GM23248 (cell line): ENCODE measurements at regions not wholly inside any gene's neighbourhood (a gene's known extent, or its start where the extent isn't known, plus 50 kb on each side); places are given as distances from the start of the nearest gene placed in this dataset.
"Not testable (repeated sequence)": the region's sequence is repeated elsewhere in the genome, so short reads cannot be mapped to it uniquely, and the experiment has no call there.

Experiments
- DNase-seq: peaks from one replicate; pipeline ENCODE4 v3.0.0-alpha.2; 2015
- H2AFZ ChIP-seq: fragments of 200-600 bp; sonication (generic); 2 replicates; pipeline ENCODE4 v1.6.1; 2016; ENCODE audit warnings: antibody characterized with exemption
- H3F3A ChIP-seq: fragments of 200-600 bp; sonication (generic); 2 replicates; pipeline ENCODE4 v1.6.1; 2016; ENCODE audit warnings: mild to moderate bottlenecking, antibody characterized with exemption, mixed run types; ENCODE audit not compliant: insufficient read depth
- H3K27ac ChIP-seq: fragments of 200-600 bp; sonication (generic); 2 replicates; pipeline ENCODE4 v1.5.1; 2016; ENCODE audit warnings: mild to moderate bottlenecking
- H3K27me3 ChIP-seq: fragments of 200-600 bp; sonication (generic); replicated peaks from 2 replicates; pipeline ENCODE4 v1.6.1; 2016; ENCODE audit warnings: mild to moderate bottlenecking; ENCODE audit not compliant: insufficient read depth
- H3K36me3 ChIP-seq: fragments of 200-600 bp; sonication (generic); 2 replicates; pipeline ENCODE4 v1.6.1; 2016; ENCODE audit warnings: low read depth, mild to moderate bottlenecking
- H3K4me1 ChIP-seq: fragments of 200-600 bp; sonication (generic); 2 replicates; pipeline ENCODE4 v1.6.1; 2016; ENCODE audit warnings: mild to moderate bottlenecking; ENCODE audit not compliant: insufficient read depth
- H3K4me2 ChIP-seq: fragments of 200-600 bp; sonication (generic); one replicate; pipeline ENCODE4 v1.6.1; 2016; ENCODE audit warnings: mild to moderate bottlenecking; ENCODE audit not compliant: unreplicated experiment
- H3K4me3 ChIP-seq: fragments of 200-600 bp; sonication (generic); 2 replicates; pipeline ENCODE4 v1.5.1; 2016; ENCODE audit warnings: mild to moderate bottlenecking
- H3K79me2 ChIP-seq: fragments of 200-600 bp; sonication (generic); 2 replicates; pipeline ENCODE4 v1.6.1; 2016; ENCODE audit warnings: mild to moderate bottlenecking; ENCODE audit not compliant: insufficient read depth
- H3K9ac ChIP-seq: fragments of 200-600 bp; sonication (generic); 2 replicates; pipeline ENCODE4 v1.6.1; 2016; ENCODE audit warnings: mild to moderate bottlenecking
- H3K9me2 ChIP-seq: fragments of 200-600 bp; sonication (generic); 2 replicates; pipeline ENCODE4 v1.6.1; 2016; ENCODE audit warnings: mixed run types, mild to moderate bottlenecking, moderate library complexity; ENCODE audit not compliant: insufficient read depth
- H3K9me3 ChIP-seq: fragments of 200-600 bp; sonication (generic); one replicate; pipeline ENCODE4 v1.6.1; 2017; ENCODE audit warnings: low read depth
- H4K20me1 ChIP-seq: fragments of 200-600 bp; sonication (generic); 2 replicates; pipeline ENCODE4 v1.6.0; 2016; ENCODE audit not compliant: insufficient read depth
- EZH2 ChIP-seq: fragments of 200-600 bp; sonication (generic); IDR thresholded peaks from 2 replicates; pipeline ENCODE4 v1.6.1; 2018; ENCODE audit warnings: antibody characterized with exemption, mild to moderate bottlenecking; ENCODE audit not compliant: insufficient read depth, poor library complexity, severe bottlenecking
- EZH2phosphoT487 ChIP-seq: fragments of 200-600 bp; sonication (generic); IDR thresholded peaks from 2 replicates; pipeline ENCODE4 v1.6.1; 2018; ENCODE audit warnings: antibody characterized with exemption, moderate library complexity, mild to moderate bottlenecking, low read depth; ENCODE audit not compliant: insufficient read depth
- WGBS, 2 experiments: methylation state at CpG; one replicate each; pipeline ENCODE4 v1.1.6; 2015 to 2017; ENCODE audit warnings: low lambda C conversion rate in 2 of 2, low coverage in 1 of 2; ENCODE audit errors: missing lambda C conversion rate in 2 of 2; 5-methylcytosine and 5-hydroxymethylcytosine counted together
- in situ Hi-C: fragments of 300-500 bp; cut with MboI; formaldehyde crosslinking; loops from 2 replicates; pipeline ENCODE4 v1.15.0; 2020

GRCh38 chr5:85646036-85646435 lies 971.7 kb upstream of the COX7C start:
- no peak overlapping the region for H2AFZ ChIP-seq
- H3K4me1 ChIP-seq, result no peaks in the 10 kb centered on the region
- TF ChIP-seq EZH2phosphoT487, result no peak
- no peak for TF ChIP-seq EZH2
- no peaks in the 10 kb centered on the region for H4K20me1 ChIP-seq
- H3K27ac ChIP-seq, result no peak overlapping the region
- in situ Hi-C loops, result no loop called here
- no peak for DNase-seq
- 47 to 50% methylated on average over 7 of the region's 7 CpGs for WGBS, 2 experiments
- no peaks in the 10 kb centered on the region for H3K27me3 ChIP-seq
- no peaks in the 10 kb centered on the region for H3K36me3 ChIP-seq
- H3K4me3 ChIP-seq, result no peak overlapping the region
- no peaks in the 10 kb centered on the region for H3F3A ChIP-seq
- no peaks in the 10 kb centered on the region for H3K79me2 ChIP-seq
- no peak overlapping the region for H3K4me2 ChIP-seq
- H3K9me3 ChIP-seq, result no peaks in the 10 kb centered on the region
- H3K9ac ChIP-seq, result no peak overlapping the region
- H3K9me2 ChIP-seq, result no peaks in the 10 kb centered on the region

- Histone ChIP-seq H3K4me3 (no peak overlapping the region), H3K4me1 (no peaks in the 10 kb centered on the region), H3K27me3 (no peaks in the 10 kb centered on the region), H3K9me2 (no peaks in the 10 kb centered on the region), H3K36me3 (no peaks in the 10 kb centered on the region), H2AFZ (no peak overlapping the region), H4K20me1 (no peaks in the 10 kb centered on the region), H3F3A (no peaks in the 10 kb centered on the region), H3K9ac (no peak overlapping the region), H3K27ac (no peak overlapping the region), H3K79me2 (no peaks in the 10 kb centered on the region), H3K4me2 (no peak overlapping the region), H3K9me3 (no peaks in the 10 kb centered on the region)
- 42 to 48% methylated on average over 2 of the region's 2 CpGs for WGBS, 2 experiments
- no peak for DNase-seq
- TF ChIP-seq EZH2phosphoT487 (no peak), EZH2 (no peak)
- in situ Hi-C loops, result no loop called here
Observed at GRCh38 chr5:85646641-85647040, 971.1 kb upstream of the COX7C start.

- no peaks in the 10 kb centered on the region for H3F3A ChIP-seq
- in situ Hi-C loops, result no loop called here
- H3K4me1 ChIP-seq, result no peaks in the 10 kb centered on the region
- H4K20me1 ChIP-seq, result no peaks in the 10 kb centered on the region
- no peaks in the 10 kb centered on the region for H3K9me2 ChIP-seq
- no peaks in the 10 kb centered on the region for H3K36me3 ChIP-seq
- no peaks in the 10 kb centered on the region for H3K9me3 ChIP-seq
- H3K9ac ChIP-seq, result no peak overlapping the region
- H3K4me3 ChIP-seq, result no peak overlapping the region
- 47% methylated on average over 25 of the region's 25 CpGs for WGBS, 2 experiments
- no peak overlapping the region; the same call in 1 of the 2 replicates for H2AFZ ChIP-seq
- TF ChIP-seq EZH2, result no peak
- no peak for TF ChIP-seq EZH2phosphoT487
- no peaks in the 10 kb centered on the region for H3K27me3 ChIP-seq
- DNase-seq, result no peak
- H3K4me2 ChIP-seq, result no peak overlapping the region
- H3K79me2 ChIP-seq, result no peaks in the 10 kb centered on the region
- no peak overlapping the region for H3K27ac ChIP-seq
Observed at GRCh38 chr5:85647349-85648127, 970.2 kb upstream of the COX7C start.

- in situ Hi-C loops, result no loop called here
- no peak for DNase-seq
- H3K79me2 ChIP-seq, result no peaks in the 10 kb centered on the region
- H3K9me3 ChIP-seq, result no peaks in the 10 kb centered on the region
- H3F3A ChIP-seq, result no peaks in the 10 kb centered on the region
- H3K36me3 ChIP-seq, result no peaks in the 10 kb centered on the region
- H3K27ac ChIP-seq, result no peak overlapping the region
- H2AFZ ChIP-seq, result no peak overlapping the region; the same call in 1 of the 2 replicates
- H4K20me1 ChIP-seq, result no peaks in the 10 kb centered on the region
- H3K9me2 ChIP-seq, result no peaks in the 10 kb centered on the region
- no peaks in the 10 kb centered on the region for H3K27me3 ChIP-seq
- no peak overlapping the region for H3K9ac ChIP-seq
- H3K4me1 ChIP-seq, result no peaks in the 10 kb centered on the region
- TF ChIP-seq EZH2 (no peak), EZH2phosphoT487 (no peak)
- WGBS, 2 experiments, result 1 to 2% methylated on average over 4 of the region's 4 CpGs
- H3K4me3 ChIP-seq, result no peak overlapping the region
- no peak overlapping the region for H3K4me2 ChIP-seq
Observed at GRCh38 chr5:85648495-85648894, 969.2 kb upstream of the COX7C start.

GRCh38 chr5:85651731-85652130 lies 966.0 kb upstream of the COX7C start:
- TF ChIP-seq EZH2, result no peak
- TF ChIP-seq EZH2phosphoT487, result no peak
- Histone ChIP-seq H3K4me3 (no peak overlapping the region), H3K9me2 (no peaks in the 10 kb centered on the region), H2AFZ (no peak overlapping the region), H3K4me1 (no peaks in the 10 kb centered on the region), H3K27ac (no peak overlapping the region), H3K9me3 (no peaks in the 10 kb centered on the region), H3K27me3 (no peaks in the 10 kb centered on the region), H4K20me1 (no peaks in the 10 kb centered on the region), H3K36me3 (no peaks in the 10 kb centered on the region), H3K9ac (no peak overlapping the region), H3K79me2 (no peaks in the 10 kb centered on the region), H3K4me2 (no peak overlapping the region), H3F3A (no peaks in the 10 kb centered on the region)
- in situ Hi-C loops, result no loop called here
- 21 to 33% methylated on average over 1 of the region's 1 CpG for WGBS, 2 experiments
- no peak for DNase-seq

GRCh38 chr5:85654144-85654543 lies 963.6 kb upstream of the COX7C start:
- H3K79me2 ChIP-seq, DNase-seq, H3K9me3 ChIP-seq, H3K9me2 ChIP-seq, H3F3A ChIP-seq, H3K4me3 ChIP-seq, in situ Hi-C loops, H3K36me3 ChIP-seq, H2AFZ ChIP-seq, H3K27ac ChIP-seq, H3K4me1 ChIP-seq, H3K4me2 ChIP-seq, H4K20me1 ChIP-seq, H3K9ac ChIP-seq, H3K27me3 ChIP-seq: not testable (repeated sequence)
- 13 to 16% methylated on average over 3 of the region's 3 CpGs for WGBS, 2 experiments
